Stomach (tissue), 8 donors: ENCODE measurements at regions not wholly inside any gene's neighbourhood (a gene's known extent, or its start where the extent isn't known, plus 50 kb on each side); places are given as distances from the start of the nearest gene placed in this dataset.

Experiments used
- DNase-seq, 2 donors: peaks; one replicate each; pipeline versions ENCODE4 v3.0.0 to v3.0.0-alpha.2; 2013 to 2019
- H3K27ac ChIP-seq, 5 donors: fragments of 200-600 bp in 4 of 5; sonication (generic) in 4 of 5; one replicate each; pipeline ENCODE4 v1.5.1; 2013 to 2019; ENCODE audit warnings: mild to moderate bottlenecking in 1 of 5, moderate library complexity in 1 of 5
- H3K27me3 ChIP-seq, 3 donors: fragments of 200-600 bp; sonication (generic); one replicate each; pipeline ENCODE4 v1.5.1; 2017 to 2019; ENCODE audit warnings: mixed run types in 1 of 3
- H3K36me3 ChIP-seq, 4 donors: fragments of 200-600 bp; sonication (generic); 1 replicate in 3 of 4; 2 replicates in 1 of 4; pipeline ENCODE4 v1.5.1; 2016 to 2019
- H3K4me1 ChIP-seq, 4 donors: fragments of 200-600 bp; sonication (generic); one replicate each; pipeline ENCODE4 v1.5.1; 2016 to 2019
- H3K4me3 ChIP-seq, 4 donors: fragments of 200-600 bp; sonication (generic) in 3 of 4; one replicate each; pipeline ENCODE4 v1.5.1; 2016 to 2019; ENCODE audit warnings: mild to moderate bottlenecking in 1 of 4
- H3K9me3 ChIP-seq, 4 donors: fragments of 200-600 bp; sonication (generic); one replicate each; pipeline ENCODE4 v1.5.1; 2016 to 2019
- EP300 ChIP-seq: sonication (generic); formaldehyde crosslinking; IDR thresholded peaks from one replicate; pipeline ENCODE4 v1.6.1; 2017; ENCODE audit warnings: antibody characterized with exemption
- POLR2A ChIP-seq, 4 donors: fragments of 450-650 bp; IDR thresholded peaks; one replicate each; pipeline ENCODE4 v1.6.1; 2016; ENCODE audit warnings: antibody characterized with exemption in 4 of 4, control low read depth in 2 of 4, mild to moderate bottlenecking in 1 of 4, moderate library complexity in 1 of 4
- POLR2AphosphoS5 ChIP-seq, 3 donors: sonication (generic); formaldehyde crosslinking; IDR thresholded peaks; one replicate each; pipeline ENCODE4 v1.6.1; 2016; ENCODE audit warnings: antibody characterized with exemption in 3 of 3
- WGBS, 5 donors: extraction: QIAGEN DNeasy Blood & Tissue Kit in 3 of 5; methylation state at CpG; one replicate each; pipeline versions ENCODE4 v1.1.5 to v1.1.7; 2013 to 2018; 5-methylcytosine and 5-hydroxymethylcytosine counted together
- intact Hi-C: fragments of 100-400 bp; cut with DNase I; formaldehyde crosslinking; loops from one replicate; pipeline ENCODE4 v1.15.1; 2023; ENCODE audit warnings: low total_unique reads
- TF ChIP-seq, protein P1 (sequence below), 7 experiments: fragments of 450-650 bp in 4 of 7; fragments of 200-600 bp in 3 of 7; sonication (generic) in 3 of 7; IDR thresholded peaks; one replicate each; pipeline ENCODE4 v1.5.1; 2016 to 2019; ENCODE audit warnings: antibody characterized with exemption in 7 of 7, control low read depth in 2 of 7, mild to moderate bottlenecking in 1 of 7
- donor health status: healthy with polysubstance abuse.
- donor health status: Bipolar disorder and iron deficiency.
- donor health status: healthy.

DNA sequence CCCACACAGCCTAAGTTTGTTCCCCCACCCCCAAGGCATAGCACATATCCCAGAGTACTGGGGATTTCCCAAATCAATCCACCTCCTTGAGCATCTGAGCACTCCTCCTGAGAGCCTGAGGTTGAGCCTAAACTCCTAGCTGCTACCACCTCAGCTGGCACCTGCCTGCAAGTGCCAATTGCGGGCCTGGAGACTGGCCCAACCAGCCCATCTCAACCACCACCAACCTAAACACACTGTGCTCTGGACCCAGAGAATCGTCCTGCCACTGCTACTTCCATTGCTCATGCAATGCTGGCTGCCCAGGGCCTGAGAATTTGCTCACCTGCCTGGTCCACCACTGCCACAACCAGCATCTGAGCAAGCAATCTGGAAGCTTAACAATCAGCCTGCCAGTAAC is 177.1 kb downstream of the FGF13 start:
- no peak for DNase-seq
- 40 to 60% (median 56%) methylated on average over 1 to 2 of the region's 2 CpGs; no CpG with 5 or more reads in 1 of the 5 donors for WGBS, 5 donors
- no peak for TF ChIP-seq EP300
- no peak for TF ChIP-seq POLR2AphosphoS5 (IDR thresholded peaks at IDR 0.05)
- TF ChIP-seq, protein P1, sequence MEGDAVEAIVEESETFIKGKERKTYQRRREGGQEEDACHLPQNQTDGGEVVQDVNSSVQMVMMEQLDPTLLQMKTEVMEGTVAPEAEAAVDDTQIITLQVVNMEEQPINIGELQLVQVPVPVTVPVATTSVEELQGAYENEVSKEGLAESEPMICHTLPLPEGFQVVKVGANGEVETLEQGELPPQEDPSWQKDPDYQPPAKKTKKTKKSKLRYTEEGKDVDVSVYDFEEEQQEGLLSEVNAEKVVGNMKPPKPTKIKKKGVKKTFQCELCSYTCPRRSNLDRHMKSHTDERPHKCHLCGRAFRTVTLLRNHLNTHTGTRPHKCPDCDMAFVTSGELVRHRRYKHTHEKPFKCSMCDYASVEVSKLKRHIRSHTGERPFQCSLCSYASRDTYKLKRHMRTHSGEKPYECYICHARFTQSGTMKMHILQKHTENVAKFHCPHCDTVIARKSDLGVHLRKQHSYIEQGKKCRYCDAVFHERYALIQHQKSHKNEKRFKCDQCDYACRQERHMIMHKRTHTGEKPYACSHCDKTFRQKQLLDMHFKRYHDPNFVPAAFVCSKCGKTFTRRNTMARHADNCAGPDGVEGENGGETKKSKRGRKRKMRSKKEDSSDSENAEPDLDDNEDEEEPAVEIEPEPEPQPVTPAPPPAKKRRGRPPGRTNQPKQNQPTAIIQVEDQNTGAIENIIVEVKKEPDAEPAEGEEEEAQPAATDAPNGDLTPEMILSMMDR (IDR thresholded peaks at IDR 0.05): no peak
- TF ChIP-seq POLR2A (IDR thresholded peaks at IDR 0.05): no peak
- no peaks in the 10 kb centered on the region for H3K27me3 ChIP-seq
- H3K36me3 ChIP-seq: no peaks in the 10 kb centered on the region
- intact Hi-C loops: no loop called here
- H3K4me1 ChIP-seq: no peaks in the 10 kb centered on the region
- H3K27ac ChIP-seq: no peak overlapping the region
- H3K9me3 ChIP-seq: no peaks in the 10 kb centered on the region
- no peak overlapping the region for H3K4me3 ChIP-seq

DNA sequence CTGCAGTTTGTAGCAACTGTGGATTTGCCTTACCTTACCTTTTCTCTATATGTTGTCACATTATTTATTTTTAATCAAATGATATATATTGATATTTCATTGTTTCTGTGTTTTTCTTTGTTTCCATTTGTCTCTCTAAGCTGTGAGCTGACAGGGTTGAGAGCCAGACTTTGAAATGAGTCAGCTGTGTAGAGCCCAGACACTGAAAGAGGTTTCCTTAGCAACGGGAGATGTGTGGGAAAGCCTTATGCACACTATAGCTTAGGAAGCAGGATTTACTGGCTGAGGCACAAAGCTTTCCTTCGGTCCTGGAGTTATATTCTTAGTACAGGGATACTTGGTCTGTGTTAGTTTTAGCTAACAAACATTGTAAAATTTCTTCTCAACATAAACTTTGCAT is 192.2 kb downstream of the FGF13 start:
- Histone ChIP-seq H3K36me3 (no peaks in the 10 kb centered on the region), H3K4me1 (no peaks in the 10 kb centered on the region), H3K9me3 (no peaks in the 10 kb centered on the region), H3K27ac (no peak overlapping the region), H3K4me3 (no peak overlapping the region), H3K27me3 (no peaks in the 10 kb centered on the region)
- intact Hi-C loops: no loop called here
- TF ChIP-seq EP300 (no peak), POLR2AphosphoS5 (IDR thresholded peaks at IDR 0.05) (no peak), POLR2A (IDR thresholded peaks at IDR 0.05) (no peak)
- TF ChIP-seq, protein P1 (IDR thresholded peaks at IDR 0.05): no peak
- 4 to 29% (median 19%) methylated on average over 2 of the region's 2 CpGs for WGBS, 5 donors
- peak in 1 of 2 donors; percentile 83 for DNase-seq

DNA sequence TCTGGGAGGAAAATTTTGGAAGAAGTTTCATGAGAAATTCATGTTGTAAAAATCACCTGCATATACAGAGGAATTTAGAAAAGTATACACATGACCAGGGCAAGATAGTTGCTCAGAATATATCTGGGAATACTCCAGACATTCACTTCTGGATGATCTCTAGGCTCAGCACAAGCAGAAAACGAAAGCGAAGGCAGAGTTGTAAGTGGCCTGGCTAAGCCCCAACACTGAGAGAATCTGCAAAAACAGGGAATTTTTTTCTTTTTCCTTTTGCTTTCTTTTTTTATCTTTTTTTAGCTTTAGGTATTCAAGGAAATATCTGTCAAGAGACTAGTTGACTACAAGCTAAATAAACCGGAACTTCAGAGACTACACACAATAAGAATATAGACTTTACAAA is 207.2 kb downstream of the FGF13 start:
- intact Hi-C loops: no loop called here
- Histone ChIP-seq H3K4me3 (no peak overlapping the region), H3K36me3 (no peaks in the 10 kb centered on the region), H3K27ac (no peak overlapping the region), H3K27me3 (no peaks in the 10 kb centered on the region), H3K9me3 (no peaks in the 10 kb centered on the region), H3K4me1 (no peaks in the 10 kb centered on the region)
- peak in 1 of 2 donors; percentile 47 for DNase-seq
- TF ChIP-seq EP300: no peak
- TF ChIP-seq POLR2A (IDR thresholded peaks at IDR 0.05): no peak
- TF ChIP-seq, protein P1 (IDR thresholded peaks at IDR 0.05): no peak
- no peak for TF ChIP-seq POLR2AphosphoS5 (IDR thresholded peaks at IDR 0.05)
- WGBS, 5 donors: 63 to 78% (median 76%) methylated on average over 3 of the region's 3 CpGs

DNA sequence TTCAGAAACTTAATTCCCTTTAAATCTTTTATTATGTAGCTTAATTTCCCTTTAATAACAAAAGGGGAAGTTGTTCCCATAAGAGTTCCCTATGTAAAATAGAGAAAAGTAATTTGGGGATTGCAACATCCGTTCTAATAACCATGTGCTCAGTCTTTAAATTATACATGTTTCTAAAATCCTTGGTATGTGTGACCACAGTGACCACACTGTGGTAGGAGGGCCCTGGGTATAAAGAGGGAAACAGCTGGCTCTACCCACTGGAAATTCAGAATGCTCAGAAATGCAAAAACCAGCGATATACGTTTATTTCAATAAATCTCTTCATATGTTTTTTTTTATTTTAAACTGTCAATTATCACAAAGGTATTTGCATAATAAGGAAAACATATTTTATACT is 219.1 kb downstream of the FGF13 start:
- H3K36me3 ChIP-seq: no peaks in the 10 kb centered on the region
- no peak overlapping the region for H3K27ac ChIP-seq
- no peak overlapping the region for H3K4me3 ChIP-seq
- WGBS, 5 donors: 77 to 90% (median 85%) methylated on average over 3 of the region's 3 CpGs
- H3K4me1 ChIP-seq: no peaks in the 10 kb centered on the region
- TF ChIP-seq, protein P1 (IDR thresholded peaks at IDR 0.05): no peak
- no peaks in the 10 kb centered on the region for H3K27me3 ChIP-seq
- intact Hi-C loops: no loop called here
- no peak for DNase-seq
- H3K9me3 ChIP-seq: no peaks in the 10 kb centered on the region

DNA sequence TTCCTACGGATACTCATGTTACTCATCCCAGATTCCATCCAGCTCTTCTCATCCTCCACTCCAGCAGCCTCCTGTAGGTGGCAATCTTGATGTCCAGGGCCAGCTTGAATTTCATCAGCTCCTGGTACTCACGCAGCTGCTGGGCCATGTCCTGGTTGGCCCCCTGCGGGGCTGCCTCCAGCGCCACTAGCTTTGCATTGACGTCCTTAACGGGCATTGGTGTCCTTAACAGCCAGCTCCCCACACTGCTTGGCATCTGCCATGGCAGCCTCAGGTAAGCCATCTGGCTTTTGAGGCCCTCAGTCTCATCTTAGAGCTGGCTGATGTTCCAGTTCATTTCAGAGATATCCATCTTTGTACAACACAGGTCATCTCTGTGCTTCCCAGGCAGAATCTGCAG is 223.7 kb downstream of the FGF13 start:
- intact Hi-C loops: no loop called here
- 67 to 80% (median 73%) methylated on average over 4 to 6 of the region's 6 CpGs for WGBS, 5 donors

More for the DNA sequence above, 223.7 kb downstream of the FGF13 start:
- no peak overlapping the region for H3K4me3 ChIP-seq
- no peaks in the 10 kb centered on the region for H3K27me3 ChIP-seq
- H3K4me1 ChIP-seq: no peaks in the 10 kb centered on the region
- no peaks in the 10 kb centered on the region for H3K36me3 ChIP-seq
- no peaks in the 10 kb centered on the region for H3K9me3 ChIP-seq
- no peak for DNase-seq
- TF ChIP-seq EP300: no peak
- no peak overlapping the region for H3K27ac ChIP-seq
